T-cell (primary cell): ENCODE measurements at regions not wholly inside any gene's neighbourhood (a gene's known extent, or its start where the extent isn't known, plus 50 kb on each side); places are given as distances from the start of the nearest gene placed in this dataset.

ENCODE experiments used
- ATAC-seq, 4 experiments: fragments of 200-7000 bp in 3 of 4; fragments of 150-1000 bp in 1 of 4; cut with Tn5 transposase; replicated peaks in 1 of 4; 1 replicate in 3 of 4; 2 replicates in 1 of 4; pipeline ENCODE4 v1.10.0; 2021; ENCODE audit warnings: moderate library complexity in 3 of 4, mild to moderate bottlenecking in 2 of 4, moderate number of reproducible peaks in 1 of 4
- CTCF ChIA-PET, 2 donors: fragments of 300-600 bp; sonication (Branson Sonifier 250); formaldehyde crosslinking; loops; one replicate each; lab custom pipeline; 2022; ENCODE audit warnings: antibody characterized with exemption in 2 of 2; lab: Charles Lee
- POLR2A ChIA-PET, 2 donors: fragments of 300-600 bp; sonication (Branson Sonifier 250); formaldehyde crosslinking; loops; one replicate each; lab custom pipeline; 2022; ENCODE audit warnings: antibody characterized with exemption in 2 of 2; lab: Charles Lee
- DNase-seq, 35 experiments: peaks; one replicate each; pipeline versions ENCODE4 v3.0.0 to v3.0.0-alpha.2; 2013 to 2023
- H3K27ac ChIP-seq: one replicate; pipeline ENCODE4 v1.5.1; 2013; ENCODE audit warnings: low read length
- H3K27me3 ChIP-seq, 2 experiments: replicated peaks in 1 of 2; 1 replicate in 1 of 2; 2 replicates in 1 of 2; pipeline versions ENCODE4 v1.6.1 to v1.7.0; 2013; ENCODE audit warnings: low read length in 1 of 2, mixed read lengths in 1 of 2; ENCODE audit not compliant: control insufficient read depth in 2 of 2, insufficient read depth in 2 of 2; ENCODE audit errors: extremely low read depth in 1 of 2
- H3K36me3 ChIP-seq, 2 donors: 1 replicate in 1 of 2; 2 replicates in 1 of 2; pipeline versions ENCODE4 v1.6.1 to v1.7.0; 2013; ENCODE audit warnings: low read length in 1 of 2; ENCODE audit not compliant: control insufficient read depth in 2 of 2, insufficient read depth in 1 of 2; ENCODE audit errors: extremely low read depth in 1 of 2
- H3K4me1 ChIP-seq, 2 experiments: 1 replicate in 1 of 2; 2 replicates in 1 of 2; pipeline versions ENCODE4 v1.6.1 to v1.7.0; 2013; ENCODE audit warnings: low read length in 2 of 2, mixed read lengths in 1 of 2; ENCODE audit not compliant: insufficient read depth in 2 of 2, control insufficient read depth in 1 of 2; ENCODE audit errors: extremely low read depth in 1 of 2
- H3K4me3 ChIP-seq, 2 donors: 1 replicate in 1 of 2; 2 replicates in 1 of 2; pipeline versions ENCODE4 v1.5.1 to v1.7.0; 2013; ENCODE audit warnings: mild to moderate bottlenecking in 2 of 2, low read length in 1 of 2, moderate library complexity in 1 of 2; ENCODE audit not compliant: control insufficient read depth in 1 of 2; ENCODE audit errors: extremely low read depth in 1 of 2
- H3K9me3 ChIP-seq: 2 replicates; pipeline ENCODE4 v1.7.0; 2013
- H3K27ac Mint-ChIP-seq, 2 donors: one replicate each; pipeline ENCODE4 v1.8.0; 2020 to 2021; ENCODE audit warnings: mild to moderate bottlenecking in 2 of 2, mixed read lengths in 2 of 2
- H3K27me3 Mint-ChIP-seq, 2 donors: one replicate each; pipeline ENCODE4 v1.8.0; 2021 to 2022; ENCODE audit warnings: mixed read lengths in 2 of 2
- H3K36me3 Mint-ChIP-seq: one replicate; pipeline ENCODE4 v1.8.0; 2021; ENCODE audit warnings: mixed read lengths
- H3K4me1 Mint-ChIP-seq, 3 donors: one replicate each; pipeline ENCODE4 v1.8.0; 2020 to 2022; ENCODE audit warnings: mixed read lengths in 3 of 3, mild to moderate bottlenecking in 1 of 3
- H3K4me3 Mint-ChIP-seq, 3 donors: one replicate each; pipeline ENCODE4 v1.8.0; 2020 to 2022; ENCODE audit warnings: mild to moderate bottlenecking in 3 of 3, mixed read lengths in 3 of 3, moderate library complexity in 3 of 3
- H3K9me3 Mint-ChIP-seq, 3 donors: one replicate each; pipeline ENCODE4 v1.8.0; 2020 to 2022; ENCODE audit warnings: mixed read lengths in 3 of 3
- WGBS: methylation state at CpG from one replicate; pipeline ENCODE4 v1.1.5; 2013; ENCODE audit warnings: missing lambda C conversion rate; ENCODE audit not compliant: insufficient coverage; 5-methylcytosine and 5-hydroxymethylcytosine counted together

DNA sequence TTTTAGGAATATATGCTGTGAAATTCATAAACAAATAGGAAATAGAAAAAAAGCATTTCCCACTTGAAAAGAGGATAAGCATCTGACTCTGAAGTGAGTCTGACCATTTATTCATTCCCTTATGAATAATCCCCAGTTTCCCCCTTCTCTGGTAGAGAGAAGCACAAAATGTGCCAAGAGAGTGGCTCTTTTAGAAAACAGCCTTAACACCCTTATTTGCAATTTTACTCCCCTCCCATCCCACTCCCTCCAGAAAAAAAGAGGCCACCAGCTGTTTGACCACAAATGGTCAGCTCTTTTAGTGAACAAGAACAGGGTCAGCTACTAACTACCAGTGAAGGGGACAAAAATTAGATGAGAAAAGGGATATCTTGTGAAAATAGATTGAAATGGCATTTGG is 184.5 kb upstream of the ADAMTS9 start:
- Mint-ChIP-seq H3K27me3 (no peaks in the 10 kb centered on the region), H3K9me3 (peaks cover 2 to 13% (median 6%) of the 10 kb centered on the region in 3 donors), H3K27ac (no peak overlapping the region), H3K36me3 (no peaks in the 10 kb centered on the region), H3K4me1 (no peaks in the 10 kb centered on the region), H3K4me3 (no peak overlapping the region)
- DNase-seq (no peak), ATAC-seq (no peak)
- POLR2A ChIA-PET, result no interaction called here
- Histone ChIP-seq H3K36me3 (no peaks in the 10 kb centered on the region), H3K4me1 (no peaks in the 10 kb centered on the region), H3K9me3 (no peaks in the 10 kb centered on the region), H3K27ac (no peak overlapping the region), H3K27me3 (no peaks in the 10 kb centered on the region), H3K4me3 (no peak overlapping the region)
- CTCF ChIA-PET, result no interaction called here

DNA sequence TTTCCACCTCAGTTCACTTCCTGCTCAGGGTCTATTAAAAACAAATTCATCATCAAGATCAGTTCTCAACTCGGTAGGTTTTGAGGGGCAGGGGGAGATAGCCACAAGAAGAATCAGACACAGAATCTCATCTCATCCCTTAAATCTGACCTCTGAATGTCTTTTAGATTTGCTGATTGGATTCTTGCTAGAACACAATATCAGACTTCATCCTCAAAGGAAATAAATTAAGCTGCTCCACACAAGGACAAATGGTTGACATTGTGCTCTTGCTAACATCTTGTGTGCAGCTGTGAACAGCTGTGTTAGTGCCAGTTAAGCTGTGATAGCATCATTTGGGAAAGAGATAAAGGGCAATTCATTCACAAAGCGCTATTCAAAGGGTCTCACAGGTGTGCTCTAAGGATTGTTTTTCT is 184.0 kb upstream of the ADAMTS9 start:
- no peaks in the 10 kb centered on the region for H3K4me1 Mint-ChIP-seq
- ChIA-PET CTCF (no interaction called here), POLR2A (no interaction called here)
- no peaks in the 10 kb centered on the region for H3K36me3 ChIP-seq
- H3K36me3 Mint-ChIP-seq, result no peaks in the 10 kb centered on the region
- no peaks in the 10 kb centered on the region for H3K27me3 ChIP-seq
- DNase-seq (no peak), ATAC-seq (no peak)
- no peak overlapping the region for H3K4me3 ChIP-seq
- H3K27ac ChIP-seq, result no peak overlapping the region
- no peaks in the 10 kb centered on the region for H3K9me3 ChIP-seq
- H3K27me3 Mint-ChIP-seq, result no peaks in the 10 kb centered on the region
- H3K9me3 Mint-ChIP-seq, result peaks cover 2 to 13% (median 6%) of the 10 kb centered on the region in 3 donors
- no peak overlapping the region for H3K27ac Mint-ChIP-seq
- WGBS, result no CpG with 5 or more reads among the region's 2 CpGs
- no peak overlapping the region for H3K4me3 Mint-ChIP-seq
- no peaks in the 10 kb centered on the region for H3K4me1 ChIP-seq

DNA sequence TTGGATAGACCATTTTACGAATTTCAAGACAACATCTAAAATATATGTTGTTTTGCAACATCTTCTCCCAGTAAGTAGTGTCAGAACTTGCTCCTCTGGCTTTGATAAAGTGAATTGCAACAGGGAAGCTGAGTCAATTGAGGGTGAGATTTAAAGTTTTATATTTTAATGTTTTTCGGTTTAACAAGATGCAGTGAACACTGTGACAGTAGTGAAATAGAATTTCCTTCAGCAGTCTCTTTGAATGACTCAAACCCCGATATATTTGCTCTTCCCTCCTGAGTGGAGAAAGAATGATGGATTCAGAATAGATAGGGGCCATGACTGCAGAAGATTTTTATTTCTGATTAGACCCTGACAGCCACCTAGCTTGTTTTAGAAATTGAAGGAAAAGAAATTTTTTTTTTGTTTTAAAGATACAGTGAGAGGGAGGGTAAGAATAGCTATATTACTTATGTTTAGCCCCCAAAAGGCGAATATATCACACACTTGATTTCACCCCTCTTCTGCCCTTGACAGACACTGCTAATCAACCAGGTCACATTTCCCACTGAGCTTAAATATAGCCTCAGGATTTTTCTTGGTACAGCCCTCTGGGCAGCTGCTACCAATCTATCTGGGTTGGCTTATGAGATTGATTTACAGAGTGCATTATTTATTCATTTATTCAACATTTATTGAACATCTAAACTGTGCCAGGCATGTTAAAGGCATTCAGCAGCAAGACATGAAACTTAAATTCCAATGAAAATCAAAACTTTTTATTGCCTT is 183.3 kb upstream of the ADAMTS9 start:
- Histone ChIP-seq H3K36me3 (no peaks in the 10 kb centered on the region), H3K27me3 (no peaks in the 10 kb centered on the region), H3K27ac (no peak overlapping the region), H3K4me1 (no peaks in the 10 kb centered on the region), H3K9me3 (no peaks in the 10 kb centered on the region), H3K4me3 (no peak overlapping the region)
- no peak for DNase-seq
- Mint-ChIP-seq H3K4me3 (no peak overlapping the region), H3K27me3 (no peaks in the 10 kb centered on the region), H3K9me3 (peaks cover 2 to 13% (median 6%) of the 10 kb centered on the region in 3 donors), H3K27ac (no peak overlapping the region), H3K4me1 (no peaks in the 10 kb centered on the region), H3K36me3 (no peaks in the 10 kb centered on the region)
- CTCF ChIA-PET, result no interaction called here
- no peak for ATAC-seq
- no CpG with 5 or more reads among the region's 4 CpGs for WGBS
- POLR2A ChIA-PET, result no interaction called here

DNA sequence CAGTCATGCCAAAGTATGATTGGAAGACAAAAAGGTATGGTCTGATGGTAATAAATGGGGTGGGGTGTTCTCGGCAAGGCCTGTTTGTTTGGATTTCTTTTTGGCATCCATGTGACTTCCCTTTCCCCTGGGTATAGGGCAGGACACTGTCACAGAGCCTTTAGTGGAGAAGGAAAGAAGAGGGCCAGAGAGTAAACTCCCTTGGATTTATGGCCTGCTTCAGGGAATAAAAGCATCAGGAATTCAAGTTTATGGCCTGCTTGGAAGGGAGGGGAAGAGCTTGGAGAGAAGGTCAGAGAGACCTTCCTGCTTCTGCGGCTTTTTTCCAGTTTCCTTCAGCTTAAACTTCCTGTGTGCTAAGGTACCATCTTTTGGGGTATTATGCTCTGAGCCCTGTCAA is 179.4 kb upstream of the ADAMTS9 start:
- H3K27ac ChIP-seq, result no peak overlapping the region
- no peaks in the 10 kb centered on the region for H3K4me1 ChIP-seq
- CTCF ChIA-PET, result no interaction called here
- no peak overlapping the region for H3K4me3 ChIP-seq
- H3K4me3 Mint-ChIP-seq, result no peak overlapping the region
- H3K27me3 Mint-ChIP-seq, result no peaks in the 10 kb centered on the region
- WGBS, result 88% methylated on average over 2 of the region's 2 CpGs
- H3K36me3 Mint-ChIP-seq, result no peaks in the 10 kb centered on the region
- no peaks in the 10 kb centered on the region for H3K27me3 ChIP-seq
- no peaks in the 10 kb centered on the region for H3K36me3 ChIP-seq
- no peak for DNase-seq
- H3K9me3 Mint-ChIP-seq, result peaks cover 0 to 25% (median 0%) of the 10 kb centered on the region in 3 donors
- H3K4me1 Mint-ChIP-seq, result no peaks in the 10 kb centered on the region
- POLR2A ChIA-PET, result no interaction called here
- H3K9me3 ChIP-seq, result no peaks in the 10 kb centered on the region
- H3K27ac Mint-ChIP-seq, result no peak overlapping the region
- no peak for ATAC-seq

DNA sequence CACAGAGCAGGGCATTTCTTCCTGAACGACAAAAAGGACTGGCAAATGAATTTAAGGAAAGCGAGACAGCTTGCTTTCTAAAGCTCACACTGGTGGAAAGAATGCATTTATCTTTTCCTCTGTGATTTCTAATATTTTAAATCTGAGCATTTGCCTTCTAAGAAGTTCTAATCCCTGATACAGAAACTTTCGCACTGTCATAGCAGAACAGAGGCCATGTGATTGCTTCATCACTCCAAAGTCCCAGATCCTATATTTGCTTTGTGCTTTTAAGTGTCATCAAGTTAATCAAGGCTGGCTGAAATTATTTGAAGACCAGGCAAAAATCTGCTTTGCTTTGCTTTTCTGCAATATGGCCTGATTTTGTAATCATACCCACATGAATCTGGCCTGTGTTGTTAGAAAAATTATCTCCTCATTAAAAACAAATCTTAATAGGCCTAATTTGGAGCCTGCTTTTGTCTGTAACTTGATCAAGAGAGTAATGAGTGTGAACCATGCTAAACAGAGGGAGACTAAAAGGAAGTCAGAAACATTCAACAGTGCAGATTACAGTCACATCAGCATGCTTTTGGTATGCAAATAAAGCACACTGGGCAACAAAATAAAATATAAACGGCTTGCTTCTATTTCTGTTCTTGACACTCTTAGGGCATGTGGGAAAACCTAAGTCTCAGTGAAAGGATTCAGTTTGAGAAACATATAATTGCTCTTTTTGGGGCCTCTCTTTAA is 178.2 kb upstream of the ADAMTS9 start:
- Histone ChIP-seq H3K36me3 (no peaks in the 10 kb centered on the region), H3K27me3 (no peaks in the 10 kb centered on the region), H3K9me3 (no peaks in the 10 kb centered on the region), H3K4me1 (no peaks in the 10 kb centered on the region), H3K4me3 (no peak overlapping the region), H3K27ac (no peak overlapping the region)
- 100% methylated on average over 1 of the region's 4 CpGs for WGBS
- ATAC-seq, result no peak
- no peak for DNase-seq
- no peaks in the 10 kb centered on the region for H3K36me3 Mint-ChIP-seq
- ChIA-PET CTCF (no interaction called here), POLR2A (no interaction called here)
- H3K27ac Mint-ChIP-seq, result no peak overlapping the region
- no peaks in the 10 kb centered on the region for H3K27me3 Mint-ChIP-seq
- H3K4me1 Mint-ChIP-seq, result no peaks in the 10 kb centered on the region
- H3K9me3 Mint-ChIP-seq, result peaks cover 0 to 25% (median 0%) of the 10 kb centered on the region in 3 donors
- no peak overlapping the region for H3K4me3 Mint-ChIP-seq

DNA sequence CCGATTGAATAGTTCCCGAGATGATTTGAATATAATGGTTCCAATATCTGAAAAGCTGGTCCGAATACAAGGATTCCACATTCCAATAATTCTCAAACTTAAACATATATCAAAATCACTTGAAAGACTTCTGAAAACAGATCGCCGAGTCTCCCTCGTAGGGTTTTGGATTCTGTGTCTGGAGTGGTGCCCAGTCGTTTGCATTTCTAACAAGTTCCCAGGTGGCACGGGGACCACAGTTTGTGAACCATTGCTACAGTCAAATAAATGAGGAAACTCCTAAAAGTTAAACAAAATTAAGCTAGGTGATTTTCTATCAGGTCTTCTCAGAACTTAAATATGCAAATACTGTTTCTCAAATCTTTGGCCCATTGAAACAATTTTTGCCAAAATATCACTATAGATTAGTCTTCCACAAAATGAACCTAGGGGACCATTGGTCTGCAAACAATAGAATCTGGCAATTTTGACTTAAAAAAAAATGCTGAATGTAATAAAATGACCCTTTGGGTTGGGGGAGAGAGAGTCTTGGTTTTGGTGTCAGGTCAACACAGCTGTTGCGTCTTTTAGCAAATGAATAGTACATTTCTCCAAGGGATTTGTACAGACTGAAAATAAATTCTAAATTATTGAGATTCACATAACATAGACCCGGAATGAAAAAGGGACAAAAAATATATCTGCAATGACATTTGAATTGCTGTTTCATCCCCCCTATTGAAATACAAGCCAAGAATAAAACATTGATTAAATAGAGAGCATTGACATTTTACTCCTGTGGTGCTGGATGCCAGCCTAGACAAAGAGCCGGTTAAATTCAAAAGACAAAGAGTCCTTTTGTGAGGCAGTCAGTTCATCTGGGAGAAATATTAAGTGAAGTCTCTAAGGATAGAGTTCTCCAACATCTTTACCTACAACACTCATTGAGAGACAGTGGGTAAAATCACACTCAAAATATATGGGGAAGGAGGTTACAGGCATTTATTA is 175.7 kb upstream of the ADAMTS9 start:
- WGBS, result no CpG with 5 or more reads among the region's 11 CpGs
- DNase-seq, result no peak
- Mint-ChIP-seq H3K4me1 (no peaks in the 10 kb centered on the region), H3K27ac (no peak overlapping the region), H3K27me3 (no peaks in the 10 kb centered on the region), H3K36me3 (no peaks in the 10 kb centered on the region), H3K4me3 (no peak overlapping the region), H3K9me3 (peaks cover 1 to 12% (median 5%) of the 10 kb centered on the region in 3 donors)
- H3K4me3 ChIP-seq, result no peak overlapping the region
- no peaks in the 10 kb centered on the region for H3K36me3 ChIP-seq
- CTCF ChIA-PET, result no interaction called here
- H3K27me3 ChIP-seq, result no peaks in the 10 kb centered on the region
- H3K4me1 ChIP-seq, result no peaks in the 10 kb centered on the region
- no peak overlapping the region for H3K27ac ChIP-seq
- no peak for ATAC-seq
- POLR2A ChIA-PET, result no interaction called here
- H3K9me3 ChIP-seq, result no peaks in the 10 kb centered on the region
